C4-2B (cell line): ENCODE measurements at regions not wholly inside any gene's neighbourhood (a gene's known extent, or its start where the extent isn't known, plus 50 kb on each side); places are given as distances from the start of the nearest gene placed in this dataset.

Experiments used
- ZFX ChIP-seq: fragments of 450-650 bp; IDR thresholded peaks from 2 replicates; pipeline ENCODE4 v1.6.1; 2017
- TF ChIP-seq, protein P1 (sequence below): fragments of 450-650 bp; conservative IDR thresholded peaks from 2 replicates; pipeline ENCODE4 v1.5.1; 2017; ENCODE audit warnings: mild to moderate bottlenecking

DNA sequence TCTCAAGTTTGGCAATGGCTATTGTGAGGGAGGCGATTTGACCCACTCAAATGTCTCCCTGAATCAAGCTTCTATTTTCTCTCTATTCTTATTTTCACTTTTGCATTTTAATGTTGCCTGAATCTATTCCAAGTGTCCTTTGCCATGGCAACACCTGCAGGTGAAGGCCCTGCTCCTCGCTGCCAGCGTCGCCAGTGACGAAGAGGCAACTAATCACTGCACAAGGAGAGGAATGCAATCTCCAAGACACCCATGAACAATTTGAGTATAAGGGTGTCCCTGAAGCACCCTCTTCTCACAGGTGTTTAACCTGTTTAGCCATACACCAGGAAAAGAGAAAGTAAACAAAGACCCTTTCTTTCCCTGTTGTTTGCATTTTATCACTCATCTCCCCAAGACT, 165.6 kb upstream of the VRK2 start:
- TF ChIP-seq, protein P1, sequence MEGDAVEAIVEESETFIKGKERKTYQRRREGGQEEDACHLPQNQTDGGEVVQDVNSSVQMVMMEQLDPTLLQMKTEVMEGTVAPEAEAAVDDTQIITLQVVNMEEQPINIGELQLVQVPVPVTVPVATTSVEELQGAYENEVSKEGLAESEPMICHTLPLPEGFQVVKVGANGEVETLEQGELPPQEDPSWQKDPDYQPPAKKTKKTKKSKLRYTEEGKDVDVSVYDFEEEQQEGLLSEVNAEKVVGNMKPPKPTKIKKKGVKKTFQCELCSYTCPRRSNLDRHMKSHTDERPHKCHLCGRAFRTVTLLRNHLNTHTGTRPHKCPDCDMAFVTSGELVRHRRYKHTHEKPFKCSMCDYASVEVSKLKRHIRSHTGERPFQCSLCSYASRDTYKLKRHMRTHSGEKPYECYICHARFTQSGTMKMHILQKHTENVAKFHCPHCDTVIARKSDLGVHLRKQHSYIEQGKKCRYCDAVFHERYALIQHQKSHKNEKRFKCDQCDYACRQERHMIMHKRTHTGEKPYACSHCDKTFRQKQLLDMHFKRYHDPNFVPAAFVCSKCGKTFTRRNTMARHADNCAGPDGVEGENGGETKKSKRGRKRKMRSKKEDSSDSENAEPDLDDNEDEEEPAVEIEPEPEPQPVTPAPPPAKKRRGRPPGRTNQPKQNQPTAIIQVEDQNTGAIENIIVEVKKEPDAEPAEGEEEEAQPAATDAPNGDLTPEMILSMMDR = no peak
- TF ChIP-seq ZFX = no peak
